K562 (cell line): ENCODE measurements at regions not wholly inside any gene's neighbourhood (a gene's known extent, or its start where the extent isn't known, plus 50 kb on each side); places are given as distances from the start of the nearest gene placed in this dataset.

ENCODE experiments used
- ATAC-seq: fragments of 200-7000 bp; cut with Tn5 transposase; 3 replicates; pipeline ENCODE4 v1.9.1; 2020; ENCODE audit warnings: moderate library complexity
- BruUV-seq: library from RNA; stranded (reverse); fragments of 400-500 nt; replicated peaks from 2 replicates; lab custom pipeline; 2021; lab: Mats Ljungman, UMichigan
- CTCF ChIA-PET: fragments of 300-600 bp; formaldehyde crosslinking; extraction: SDS; loops from one replicate; lab custom pipeline; 2021; ENCODE audit warnings: low intra/inter-chr PET ratio; lab: Yijun Ruan, JAX
- POLR2A ChIA-PET: fragments of 300-600, 350-650 bp; sonication (Branson Sonifier 250); formaldehyde crosslinking; extraction: SDS; loops from one replicate; lab custom pipeline; 2021; ENCODE audit warnings: antibody characterized with exemption, inconsistent platforms; lab: Yijun Ruan, JAX
- DNase-seq, 4 experiments: peaks; one replicate each; pipeline versions ENCODE4 v3.0.0 to v3.0.0-alpha.2; 2011 to 2018; ENCODE audit warnings: low spot score in 3 of 4, mixed read lengths in 3 of 4; ENCODE audit errors: extremely low read depth in 1 of 4
- FAIRE-seq: peaks from 2 replicates; lab custom pipeline; 2011; peaks lifted over from hg19 to GRCh38; lab: Jason Lieb, UNC
- H2AFZ ChIP-seq: 2 replicates; pipeline ENCODE4 v1.6.0; 2011; ENCODE audit warnings: low read depth, low read length, control low read depth, inconsistent platforms
- H3K27ac ChIP-seq: fragments of 200-600 bp; 3 replicates; pipeline ENCODE4 v1.8.0; 2011; ENCODE audit warnings: low read depth, mild to moderate bottlenecking, control low read depth, inconsistent platforms, low read length, moderate library complexity, mixed read lengths; ENCODE audit errors: extremely low read depth
- H3K27me3 ChIP-seq, 2 experiments: fragments of 300-600 bp in 1 of 2; 2 replicates in 1 of 2; 3 replicates in 1 of 2; pipeline versions ENCODE4 v1.6.0 to v1.8.0; 2011; ENCODE audit warnings: inconsistent platforms in 2 of 2, low read length in 2 of 2, mild to moderate bottlenecking in 1 of 2, mixed read lengths in 1 of 2, moderate library complexity in 1 of 2; ENCODE audit not compliant: control insufficient read depth in 2 of 2, insufficient read depth in 2 of 2
- H3K36me3 ChIP-seq: fragments of 300-600 bp; 3 replicates; pipeline ENCODE4 v1.8.0; 2011; ENCODE audit warnings: mild to moderate bottlenecking, low read length, inconsistent platforms; ENCODE audit not compliant: control insufficient read depth, insufficient read depth
- H3K4me1 ChIP-seq, 2 experiments: fragments of 200-600 bp in 1 of 2; replicated peaks in 1 of 2; 2 replicates in 1 of 2; 3 replicates in 1 of 2; pipeline versions ENCODE4 v1.5.1 to v1.8.0; 2011; ENCODE audit warnings: inconsistent platforms in 2 of 2, low read length in 2 of 2, mild to moderate bottlenecking in 1 of 2, mixed read lengths in 1 of 2, moderate library complexity in 1 of 2; ENCODE audit not compliant: control insufficient read depth in 2 of 2, insufficient read depth in 2 of 2
- H3K4me2 ChIP-seq: 2 replicates; pipeline ENCODE4 v1.6.1; 2011; ENCODE audit warnings: low read length, control low read depth, inconsistent platforms, mixed read lengths; ENCODE audit not compliant: insufficient read depth
- H3K4me3 ChIP-seq: fragments of 200-600 bp; sonication (generic), shearing (Covaris generic); 2 replicates; pipeline ENCODE4 v1.5.1; 2016; ENCODE audit warnings: control low read depth, inconsistent platforms
- H3K79me2 ChIP-seq: fragments of 200-600 bp; 3 replicates; pipeline ENCODE4 v1.8.0; 2011; ENCODE audit warnings: low read length, inconsistent platforms; ENCODE audit not compliant: control insufficient read depth, insufficient read depth
- H3K9ac ChIP-seq, 2 experiments: 2 replicates each; pipeline versions ENCODE4 v1.6.0 to v1.6.1; 2011; ENCODE audit warnings: low read depth in 2 of 2, low read length in 2 of 2, control low read depth in 1 of 2, inconsistent platforms in 1 of 2, mild to moderate bottlenecking in 1 of 2, mixed read lengths in 1 of 2; ENCODE audit not compliant: insufficient read depth in 1 of 2
- H3K9me1 ChIP-seq: one replicate; pipeline ENCODE4 v1.6.0; 2011; ENCODE audit warnings: inconsistent platforms, mild to moderate bottlenecking, low read length, moderate library complexity; ENCODE audit not compliant: control insufficient read depth, insufficient read depth
- H3K9me3 ChIP-seq: replicated peaks from 2 replicates; pipeline ENCODE4 v1.5.1; 2011; ENCODE audit warnings: low read depth, low read length, inconsistent platforms; ENCODE audit not compliant: control insufficient read depth, insufficient read depth
- H4K20me1 ChIP-seq: replicated peaks from 2 replicates; pipeline ENCODE4 v1.6.1; 2011; ENCODE audit warnings: low read length, inconsistent platforms, mixed read lengths; ENCODE audit not compliant: control insufficient read depth, insufficient read depth
- GTF2B ChIP-seq: IDR thresholded peaks from 2 replicates; pipeline ENCODE4 v1.6.1; 2011; ENCODE audit not compliant: insufficient read length; ENCODE audit errors: extremely low read depth
- RFX1 ChIP-seq: fragments of 450-650 bp; IDR thresholded peaks from 2 replicates; pipeline ENCODE4 v1.6.1; 2016; ENCODE audit warnings: mild to moderate bottlenecking, moderate library complexity
- WHSC1 ChIP-seq: IDR thresholded peaks from one replicate; pipeline ENCODE4 v1.6.1; 2012; ENCODE audit warnings: low read length, control low read depth, inconsistent platforms
- WGBS: fragments of 100-300 bp; shearing (Covaris generic); methylation state at CpG from one replicate; pipeline ENCODE4 v1.1.6; 2016; ENCODE audit warnings: low coverage, mixed read lengths; ENCODE audit not compliant: insufficient coverage; ENCODE audit errors: missing lambda C conversion rate; 5-methylcytosine and 5-hydroxymethylcytosine counted together
- in situ Hi-C: fragments of 300-500 bp; cut with MboI; formaldehyde crosslinking; loops from 4 replicates; pipeline ENCODE4 v1.15.0; 2018; ENCODE audit warnings: inconsistent platforms, mixed read lengths
- intact Hi-C: fragments of 100-400 bp; cut with micrococcal nuclease; formaldehyde crosslinking; loops from 2 replicates; pipeline ENCODE4 v1.14.2; 2022

GRCh38 chr9:32837551-32838058 lies 54.3 kb downstream of the TMEM215 start:
- POLR2A ChIA-PET = no interaction called here
- CTCF ChIA-PET = no interaction called here
- intact Hi-C loops = loop anchor here (10.0 kb wide), 1 partner anchor 127 kb away; no protein-coding TSS in a partner anchor
- H3K79me2 ChIP-seq = no peaks in the 10 kb centered on the region
- no peaks in the 10 kb centered on the region; a peak in 1 of 5 replicates for H3K27me3 ChIP-seq
- no peaks in the 10 kb centered on the region for H3K4me1 ChIP-seq
- no peaks in the 10 kb centered on the region for H3K36me3 ChIP-seq
- ATAC-seq = no peak
- no peaks in the 10 kb centered on the region for H3K9me1 ChIP-seq
- no peak overlapping the region for H3K9ac ChIP-seq
- no peak for DNase-seq
- TF ChIP-seq GTF2B (no peak), WHSC1 (no peak), RFX1 (peak; percentile 66)
- H3K27ac ChIP-seq = no peak overlapping the region
- FAIRE-seq = no peak
- in situ Hi-C loops = no loop called here
- H2AFZ ChIP-seq = no peak overlapping the region
- 0% methylated on average over 3 of the region's 3 CpGs for WGBS
- no peaks in the 10 kb centered on the region for H4K20me1 ChIP-seq
- H3K9me3 ChIP-seq = no peaks in the 10 kb centered on the region
- no TSS peak for BruUV-seq
- no peak overlapping the region for H3K4me3 ChIP-seq
- H3K4me2 ChIP-seq = no peak overlapping the region
